GM12878 (cell line): ENCODE measurements at regions not wholly inside any gene's neighbourhood (a gene's known extent, or its start where the extent isn't known, plus 50 kb on each side); places are given as distances from the start of the nearest gene placed in this dataset.

Experiments
- CTCF ChIP-seq, 3 experiments: IDR thresholded peaks in 2 of 3; conservative IDR thresholded peaks in 1 of 3; 2 replicates each; pipeline ENCODE4 v1.5.1; 2011; ENCODE audit warnings: low read depth in 3 of 3, low read length in 3 of 3, mild to moderate bottlenecking in 3 of 3, control low read depth in 2 of 3, moderate library complexity in 2 of 3, inconsistent platforms in 1 of 3, mixed read lengths in 1 of 3; ENCODE audit not compliant: control insufficient read depth in 2 of 3, insufficient read depth in 1 of 3; ENCODE audit errors: extremely low read depth in 1 of 3
- FOXK2 ChIP-seq: fragments of 450-650 bp; IDR thresholded peaks from 2 replicates; pipeline ENCODE4 v1.6.1; 2017; ENCODE audit warnings: mild to moderate bottlenecking, moderate library complexity
- RFX5 ChIP-seq: IDR thresholded peaks from 2 replicates; pipeline ENCODE4 v1.6.1; 2011; ENCODE audit warnings: low read depth, low read length, improper control_type of control experiment
- SP1 ChIP-seq: IDR thresholded peaks from one replicate; pipeline ENCODE4 v1.6.1; 2011; ENCODE audit warnings: low read depth, low read length
- TCF12 ChIP-seq: IDR thresholded peaks from 2 replicates; pipeline ENCODE4 v1.6.1; 2011; ENCODE audit warnings: low read depth, mild to moderate bottlenecking, low read length
- ZNF687 ChIP-seq: fragments of 450-650 bp; IDR thresholded peaks from 2 replicates; pipeline ENCODE4 v1.6.1; 2017; ENCODE audit warnings: mild to moderate bottlenecking, moderate library complexity

- TF ChIP-seq CTCF (IDR thresholded peaks at IDR 0.05 in 2 of 3, conservative IDR thresholded peaks at IDR 0.05 in 1 of 3; ENCODE audit: control insufficient read depth in 2 of 3, extremely low read depth in 1 of 3, insufficient read depth in 1 of 3, low read depth in 3 of 3, low read length in 3 of 3) = no peak
- TF ChIP-seq ZNF687 = no peak
- no peak for TF ChIP-seq SP1
- no peak for TF ChIP-seq TCF12
- no peak for TF ChIP-seq RFX5
- no peak for TF ChIP-seq FOXK2
These were observed 295.0 kb upstream of the MDFIC2 start for GRCh38 chr3:70607469-70607868.
